Osteoblast (primary cell): ENCODE measurements at regions not wholly inside any gene's neighbourhood (a gene's known extent, or its start where the extent isn't known, plus 50 kb on each side); places are given as distances from the start of the nearest gene placed in this dataset.

Experiments
- DNase-seq: peaks from one replicate; pipeline ENCODE4 v3.0.0; 2011; ENCODE audit warnings: low spot score, mixed read lengths; ENCODE audit not compliant: insufficient read length; ENCODE audit errors: missing footprints
- H2AFZ ChIP-seq: 2 replicates; pipeline ENCODE4 v1.6.0; 2011; ENCODE audit warnings: mild to moderate bottlenecking, low read length
- H3K27ac ChIP-seq: 2 replicates; pipeline ENCODE4 v1.5.1; 2011; ENCODE audit warnings: mild to moderate bottlenecking, low read depth, low read length, moderate library complexity
- H3K27me3 ChIP-seq: 2 replicates; pipeline ENCODE4 v1.6.0; 2012; ENCODE audit warnings: mild to moderate bottlenecking, control low read depth, inconsistent platforms, low read length, moderate library complexity; ENCODE audit not compliant: insufficient read depth
- H3K36me3 ChIP-seq: 2 replicates; pipeline ENCODE4 v1.5.1; 2011; ENCODE audit warnings: mild to moderate bottlenecking, low read length, control low read depth, moderate library complexity; ENCODE audit not compliant: insufficient read depth
- H3K4me1 ChIP-seq: 2 replicates; pipeline ENCODE4 v1.5.1; 2011; ENCODE audit warnings: mild to moderate bottlenecking, low read length, control low read depth, moderate library complexity; ENCODE audit not compliant: insufficient read depth
- H3K4me2 ChIP-seq: 2 replicates; pipeline ENCODE4 v1.6.0; 2011; ENCODE audit warnings: mild to moderate bottlenecking, low read length; ENCODE audit not compliant: insufficient read depth
- H3K4me3 ChIP-seq: fragments of 200-600 bp; sonication (generic); 3 replicates; pipeline ENCODE4 v1.5.1; 2012; ENCODE audit warnings: mild to moderate bottlenecking, low read length, inconsistent platforms; ENCODE audit not compliant: insufficient read depth
- H3K79me2 ChIP-seq: 2 replicates; pipeline ENCODE4 v1.6.0; 2012; ENCODE audit warnings: mild to moderate bottlenecking, low read length, control low read depth, inconsistent platforms; ENCODE audit not compliant: insufficient read depth
- H3K9me3 ChIP-seq: 2 replicates; pipeline ENCODE4 v1.5.1; 2011; ENCODE audit warnings: low read depth, low read length, control low read depth
- H4K20me1 ChIP-seq: 2 replicates; pipeline ENCODE4 v1.6.0; 2012; ENCODE audit warnings: mild to moderate bottlenecking, low read length, control low read depth; ENCODE audit not compliant: insufficient read depth
- CTCF ChIP-seq: IDR thresholded peaks from 2 replicates; pipeline ENCODE4 v1.5.1; 2011; ENCODE audit warnings: mild to moderate bottlenecking, low read depth, low read length, moderate library complexity; ENCODE audit errors: extremely low read depth

GRCh38 chr4:12975511-12975910 lies 508.6 kb downstream of the RAB28 start:
- Histone ChIP-seq H3K4me2 (no peak overlapping the region), H3K9me3 (peaks cover 2% of the 10 kb centered on the region), H3K4me1 (no peaks in the 10 kb centered on the region), H3K4me3 (no peak overlapping the region), H3K27ac (no peak overlapping the region), H3K36me3 (no peaks in the 10 kb centered on the region), H3K27me3 (no peaks in the 10 kb centered on the region), H3K79me2 (no peaks in the 10 kb centered on the region), H4K20me1 (no peaks in the 10 kb centered on the region), H2AFZ (no peak overlapping the region)
- no peak for DNase-seq
- TF ChIP-seq CTCF, result no peak

GRCh38 chr4:12973522-12973921 lies 510.6 kb downstream of the RAB28 start:
- Histone ChIP-seq H3K27me3 (no peaks in the 10 kb centered on the region), H3K27ac (no peak overlapping the region), H3K79me2 (no peaks in the 10 kb centered on the region), H2AFZ (no peak overlapping the region), H3K4me2 (no peak overlapping the region), H4K20me1 (no peaks in the 10 kb centered on the region), H3K9me3 (peaks cover 2% of the 10 kb centered on the region), H3K36me3 (no peaks in the 10 kb centered on the region), H3K4me3 (no peak overlapping the region), H3K4me1 (no peaks in the 10 kb centered on the region)
- no peak for TF ChIP-seq CTCF
- DNase-seq, result no peak

- H3K27me3 ChIP-seq, result no peaks in the 10 kb centered on the region
- DNase-seq, result no peak
- H3K4me1 ChIP-seq, result no peaks in the 10 kb centered on the region
- no peaks in the 10 kb centered on the region for H3K79me2 ChIP-seq
- H4K20me1 ChIP-seq, result no peaks in the 10 kb centered on the region
- no peak for TF ChIP-seq CTCF
- H2AFZ ChIP-seq, result no peak overlapping the region
- no peak overlapping the region for H3K4me2 ChIP-seq
- no peak overlapping the region for H3K27ac ChIP-seq
- H3K9me3 ChIP-seq, result no peaks in the 10 kb centered on the region
- no peaks in the 10 kb centered on the region for H3K36me3 ChIP-seq
- no peak overlapping the region for H3K4me3 ChIP-seq
Measured at GRCh38 chr4:12968345-12968744, 515.8 kb downstream of the RAB28 start.

GRCh38 chr4:12966726-12967125 lies 517.4 kb downstream of the RAB28 start:
- DNase-seq, result no peak
- Histone ChIP-seq H3K4me2 (no peak overlapping the region), H3K36me3 (no peaks in the 10 kb centered on the region), H3K9me3 (no peaks in the 10 kb centered on the region), H3K79me2 (no peaks in the 10 kb centered on the region), H2AFZ (no peak overlapping the region), H3K4me3 (no peak overlapping the region), H3K27me3 (no peaks in the 10 kb centered on the region), H4K20me1 (no peaks in the 10 kb centered on the region), H3K4me1 (no peaks in the 10 kb centered on the region), H3K27ac (no peak overlapping the region)
- TF ChIP-seq CTCF, result no peak
